H4 (cell line): ENCODE measurements at regions not wholly inside any gene's neighbourhood (a gene's known extent, or its start where the extent isn't known, plus 50 kb on each side); places are given as distances from the start of the nearest gene placed in this dataset.
"Not testable (repeated sequence)": the region's sequence is repeated elsewhere in the genome, so short reads cannot be mapped to it uniquely, and the experiment has no call there.

Experiments
- DNase-seq: peaks from one replicate; pipeline ENCODE4 v3.0.0-alpha.2; 2015; ENCODE audit warnings: low spot score

- peak; percentile 53 for DNase-seq
Observed at GRCh38 chr3:190192739-190193138, 72.0 kb upstream of the P3H2 start.

GRCh38 chr3:190192087-190192486, 71.4 kb upstream of the P3H2 start:
- DNase-seq, result no peak

GRCh38 chr3:190188197-190188596, 67.5 kb upstream of the P3H2 start:
- DNase-seq, result no peak

- DNase-seq, result peak; percentile 99
Observed at GRCh38 chr3:190183121-190183520, 62.4 kb upstream of the P3H2 start.

- DNase-seq, result no peak
Observed at GRCh38 chr3:190182418-190183043, 61.8 kb upstream of the P3H2 start.

GRCh38 chr3:190180268-190180667, 59.6 kb upstream of the P3H2 start:
- DNase-seq, result no peak

GRCh38 chr3:190178779-190179178, 58.1 kb upstream of the P3H2 start:
- DNase-seq, result no peak

- DNase-seq, result not testable (repeated sequence)
Observed at GRCh38 chr3:190176933-190177525, 56.3 kb upstream of the P3H2 start.

- DNase-seq, result not testable (repeated sequence)
Observed at GRCh38 chr3:190176106-190176505, 55.4 kb upstream of the P3H2 start.

- DNase-seq, result no peak
Observed at GRCh38 chr3:190175490-190175889, 54.8 kb upstream of the P3H2 start.

GRCh38 chr3:190174471-190174870, 53.8 kb upstream of the P3H2 start:
- DNase-seq, result no peak

- DNase-seq, result no peak
Observed at GRCh38 chr3:190173426-190173825, 52.7 kb upstream of the P3H2 start.

- no peak for DNase-seq
Observed at GRCh38 chr3:190172751-190173150, 52.1 kb upstream of the P3H2 start.
